ENCODE measurements at regions not wholly inside any gene's neighbourhood (a gene's known extent, or its start where the extent isn't known, plus 50 kb on each side); places are given as distances from the start of the nearest gene placed in this dataset.

DNA sequence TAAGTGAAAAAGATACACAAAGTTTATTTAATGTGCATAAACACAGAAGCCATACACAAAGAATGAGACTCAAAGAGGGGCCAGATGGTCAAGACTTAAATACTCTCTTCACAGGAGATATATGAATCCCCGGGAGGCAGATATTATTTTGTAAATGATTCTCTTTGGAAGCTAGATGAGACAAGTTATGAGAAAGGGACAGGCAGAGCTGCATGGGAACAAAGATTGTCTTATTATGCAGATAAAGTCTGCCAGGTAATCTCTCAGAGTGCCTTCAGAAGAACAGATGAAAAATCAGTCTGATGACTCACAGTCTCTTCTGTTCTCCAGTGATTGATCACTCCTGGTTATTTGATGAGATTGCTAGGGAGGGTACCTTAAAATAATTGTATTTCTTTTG lies 89.0 kb downstream of the NAF1 start:
- TF ChIP-seq POLR2AphosphoS5 (IDR thresholded peaks at IDR 0.05; ENCODE audit: low read depth, low read length): no peak
- TF ChIP-seq POLR2A (IDR thresholded peaks at IDR 0.05; ENCODE audit: low read depth, low read length): no peak
- TF ChIP-seq TAF1 (IDR thresholded peaks at IDR 0.05; ENCODE audit: low read depth, low read length): no peak
- TF ChIP-seq PAX5 (IDR thresholded peaks at IDR 0.05; ENCODE audit: insufficient read depth, low read length, severe bottlenecking): no peak
- no peak for TF ChIP-seq SPI1 (IDR thresholded peaks at IDR 0.05; ENCODE audit: low read depth, low read length)
- TF ChIP-seq POU2F2 (IDR thresholded peaks at IDR 0.05; ENCODE audit: low read depth, low read length): no peak

All from GM12891 (cell line).